ENCODE measurements at regions not wholly inside any gene's neighbourhood (a gene's known extent, or its start where the extent isn't known, plus 50 kb on each side); places are given as distances from the start of the nearest gene placed in this dataset.

DNA sequence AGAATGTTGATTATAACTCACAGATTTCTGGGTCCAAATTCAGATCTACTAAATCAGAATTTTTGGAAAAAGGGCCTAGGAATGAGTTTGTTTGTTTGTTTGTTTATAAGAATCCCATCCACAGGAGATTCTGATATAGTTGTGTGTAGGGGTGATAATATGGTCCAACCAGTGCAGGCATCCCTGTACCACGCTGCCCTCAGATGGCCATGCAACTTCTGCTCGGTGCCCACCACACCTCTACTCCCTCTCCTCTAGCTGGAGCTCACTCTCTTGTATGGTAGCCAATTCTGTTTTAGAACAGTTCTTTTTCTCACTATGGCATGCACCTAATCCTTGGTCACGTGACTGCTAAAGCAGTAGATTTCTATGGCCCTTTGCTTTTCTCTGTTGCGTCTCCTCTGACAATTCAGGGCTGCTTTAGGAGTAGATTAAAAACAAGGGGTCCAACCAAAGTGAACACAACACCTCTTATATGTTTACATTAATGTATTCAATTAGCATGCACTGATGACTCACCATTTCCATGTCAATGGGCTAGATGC, 103.3 kb upstream of the KCNA4 start:
- no peaks in the 10 kb centered on the region for H3K27me3 ChIP-seq (ENCODE audit: control insufficient read depth in 1 of 2, insufficient read depth in 2 of 2, low read length in 2 of 2)
- no peaks in the 10 kb centered on the region for H3K9me3 Mint-ChIP-seq
- H3K4me1 Mint-ChIP-seq (ENCODE audit: low read depth) = no peaks in the 10 kb centered on the region
- H3K27me3 Mint-ChIP-seq = peaks cover 4% of the 10 kb centered on the region
- ChIA-PET POLR2A (no interaction called here), CTCF (no interaction called here)
- no peak overlapping the region for H3K27ac ChIP-seq (ENCODE audit: low read depth in 1 of 2, low read length in 2 of 2)
- no peak overlapping the region for H3K27ac Mint-ChIP-seq
- no peaks in the 10 kb centered on the region for H3K36me3 ChIP-seq (ENCODE audit: insufficient read depth, low read length)
- H3K4me3 ChIP-seq (ENCODE audit: low read length) = no peak overlapping the region
- H3K4me3 Mint-ChIP-seq = no peak overlapping the region
- no peaks in the 10 kb centered on the region for H3K36me3 Mint-ChIP-seq (ENCODE audit: low read depth)
- TF ChIP-seq, protein P1, sequence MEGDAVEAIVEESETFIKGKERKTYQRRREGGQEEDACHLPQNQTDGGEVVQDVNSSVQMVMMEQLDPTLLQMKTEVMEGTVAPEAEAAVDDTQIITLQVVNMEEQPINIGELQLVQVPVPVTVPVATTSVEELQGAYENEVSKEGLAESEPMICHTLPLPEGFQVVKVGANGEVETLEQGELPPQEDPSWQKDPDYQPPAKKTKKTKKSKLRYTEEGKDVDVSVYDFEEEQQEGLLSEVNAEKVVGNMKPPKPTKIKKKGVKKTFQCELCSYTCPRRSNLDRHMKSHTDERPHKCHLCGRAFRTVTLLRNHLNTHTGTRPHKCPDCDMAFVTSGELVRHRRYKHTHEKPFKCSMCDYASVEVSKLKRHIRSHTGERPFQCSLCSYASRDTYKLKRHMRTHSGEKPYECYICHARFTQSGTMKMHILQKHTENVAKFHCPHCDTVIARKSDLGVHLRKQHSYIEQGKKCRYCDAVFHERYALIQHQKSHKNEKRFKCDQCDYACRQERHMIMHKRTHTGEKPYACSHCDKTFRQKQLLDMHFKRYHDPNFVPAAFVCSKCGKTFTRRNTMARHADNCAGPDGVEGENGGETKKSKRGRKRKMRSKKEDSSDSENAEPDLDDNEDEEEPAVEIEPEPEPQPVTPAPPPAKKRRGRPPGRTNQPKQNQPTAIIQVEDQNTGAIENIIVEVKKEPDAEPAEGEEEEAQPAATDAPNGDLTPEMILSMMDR (IDR thresholded peaks at IDR 0.05) = no peak
- no peak for DNase-seq
- no peaks in the 10 kb centered on the region for H3K9me3 ChIP-seq (ENCODE audit: control insufficient read depth in 1 of 2, insufficient read depth in 1 of 2, low read length in 2 of 2)
- no peaks in the 10 kb centered on the region for H3K4me1 ChIP-seq (ENCODE audit: insufficient read depth, low read length)
- intact Hi-C loops (cut with DNase I, micrococcal nuclease) = no loop called here
- ATAC-seq (ENCODE audit: poor library complexity) = no peak

DNA sequence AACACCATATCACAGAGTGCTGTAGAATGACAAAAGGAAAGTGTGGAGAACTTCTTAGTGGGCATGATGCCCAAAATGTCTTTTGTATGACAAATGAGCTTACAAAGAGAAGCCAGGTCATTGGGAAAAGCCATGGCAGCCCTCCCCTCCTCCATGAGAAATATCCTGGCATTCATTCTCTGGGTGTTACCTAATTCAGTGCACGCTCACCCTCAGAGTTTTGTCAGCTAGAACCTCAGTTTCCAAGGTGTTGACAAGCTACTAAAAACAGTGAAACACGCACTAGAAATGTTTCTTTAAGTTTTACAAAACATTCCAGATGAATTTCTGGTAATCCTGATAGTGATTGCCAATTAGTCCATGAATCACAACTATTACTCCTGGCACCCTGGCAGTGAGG, 105.4 kb upstream of the FSHB start:
- Mint-ChIP-seq H3K4me3 (no peak overlapping the region), H3K36me3 (ENCODE audit: low read depth) (no peaks in the 10 kb centered on the region), H3K27me3 (peaks cover 8% of the 10 kb centered on the region), H3K27ac (no peak overlapping the region), H3K9me3 (no peaks in the 10 kb centered on the region), H3K4me1 (ENCODE audit: low read depth) (no peaks in the 10 kb centered on the region)
- ATAC-seq (ENCODE audit: poor library complexity) (no peak), DNase-seq (no peak)
- H3K27ac ChIP-seq (ENCODE audit: low read depth in 1 of 2, low read length in 2 of 2) = no peak overlapping the region
- H3K36me3 ChIP-seq (ENCODE audit: insufficient read depth, low read length) = no peaks in the 10 kb centered on the region
- no peaks in the 10 kb centered on the region for H3K27me3 ChIP-seq (ENCODE audit: control insufficient read depth in 1 of 2, insufficient read depth in 2 of 2, low read length in 2 of 2)
- TF ChIP-seq, protein P1 (IDR thresholded peaks at IDR 0.05) = no peak
- ChIA-PET POLR2A (no interaction called here), CTCF (no interaction called here)
- no peak overlapping the region for H3K4me3 ChIP-seq (ENCODE audit: low read length)
- intact Hi-C loops (cut with DNase I, micrococcal nuclease) = no loop called here
- H3K4me1 ChIP-seq (ENCODE audit: insufficient read depth, low read length) = no peaks in the 10 kb centered on the region
- no peaks in the 10 kb centered on the region for H3K9me3 ChIP-seq (ENCODE audit: control insufficient read depth in 1 of 2, insufficient read depth in 1 of 2, low read length in 2 of 2)

DNA sequence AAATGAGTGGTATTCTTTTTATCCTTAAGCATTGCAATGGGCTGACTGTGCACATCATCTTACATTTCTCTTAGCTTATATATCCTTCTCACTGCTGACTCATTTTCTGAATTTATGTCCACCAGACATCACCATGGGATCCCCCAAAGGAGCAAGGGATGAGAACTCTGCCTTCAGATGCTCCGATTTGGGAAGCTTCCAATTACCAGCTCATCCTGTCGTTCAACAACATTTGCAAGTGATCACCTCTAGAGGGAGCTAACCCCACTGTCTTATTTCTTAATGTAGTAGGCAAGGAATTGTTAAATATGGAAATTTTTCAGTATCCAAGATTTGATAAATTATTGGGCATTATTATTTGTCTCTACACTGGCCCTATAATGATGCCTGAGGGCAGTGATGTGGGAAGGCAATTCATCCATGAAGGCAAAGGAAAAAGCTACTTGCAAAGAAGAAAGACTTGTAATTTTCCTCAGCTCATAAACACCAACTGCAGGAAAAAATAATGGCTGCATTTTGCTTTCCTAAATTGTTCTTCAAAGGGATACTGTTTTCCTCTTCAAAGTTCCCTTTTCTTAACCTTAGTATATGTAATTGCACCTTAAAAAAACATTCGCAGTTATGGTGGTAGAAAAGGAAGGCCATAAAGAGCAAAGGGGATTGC, 102.4 kb upstream of the FSHB start:
- Mint-ChIP-seq H3K27me3 (peaks cover 5% of the 10 kb centered on the region), H3K36me3 (ENCODE audit: low read depth) (no peaks in the 10 kb centered on the region), H3K9me3 (no peaks in the 10 kb centered on the region), H3K4me3 (no peak overlapping the region), H3K27ac (no peak overlapping the region), H3K4me1 (ENCODE audit: low read depth) (no peaks in the 10 kb centered on the region)
- TF ChIP-seq, protein P1 (IDR thresholded peaks at IDR 0.05) = no peak
- Histone ChIP-seq H3K27ac (ENCODE audit: low read depth in 1 of 2, low read length in 2 of 2) (no peak overlapping the region), H3K4me1 (ENCODE audit: insufficient read depth, low read length) (no peaks in the 10 kb centered on the region), H3K4me3 (ENCODE audit: low read length) (no peak overlapping the region), H3K27me3 (ENCODE audit: control insufficient read depth in 1 of 2, insufficient read depth in 2 of 2, low read length in 2 of 2) (no peaks in the 10 kb centered on the region), H3K36me3 (ENCODE audit: insufficient read depth, low read length) (no peaks in the 10 kb centered on the region), H3K9me3 (ENCODE audit: control insufficient read depth in 1 of 2, insufficient read depth in 1 of 2, low read length in 2 of 2) (no peaks in the 10 kb centered on the region)
- ATAC-seq (ENCODE audit: poor library complexity) = no peak
- DNase-seq = peak in 1 of 14 experiments; percentile 8
- intact Hi-C loops (cut with DNase I, micrococcal nuclease) = no loop called here
- CTCF ChIA-PET = no interaction called here
- POLR2A ChIA-PET = no interaction called here
